ENCODE measurements at regions not wholly inside any gene's neighbourhood (a gene's known extent, or its start where the extent isn't known, plus 50 kb on each side); places are given as distances from the start of the nearest gene placed in this dataset.

GRCh38 chr2:225328192-225328591 lies 71.3 kb upstream of the NYAP2 start:
- ChIA-PET CTCF (ENCODE audit: low intra/inter-chr PET ratio) (no interaction called here), POLR2A (no interaction called here)
- 3% methylated on average over 4 of the region's 4 CpGs for WGBS (ENCODE audit: insufficient coverage, low coverage, missing lambda C conversion rate)
- Histone ChIP-seq H2AFZ (ENCODE audit: low read depth, low read length) (no peak overlapping the region), H3K9ac (ENCODE audit: insufficient read depth in 1 of 2, low read depth in 2 of 2, low read length in 2 of 2) (no peak overlapping the region), H3K9me3 (replicated peaks; ENCODE audit: control insufficient read depth, insufficient read depth, low read depth, low read length) (no peaks in the 10 kb centered on the region), H3K36me3 (ENCODE audit: control insufficient read depth, insufficient read depth, low read length) (no peaks in the 10 kb centered on the region), H3K79me2 (ENCODE audit: control insufficient read depth, insufficient read depth, low read length) (no peaks in the 10 kb centered on the region), H3K27ac (ENCODE audit: extremely low read depth, low read depth, low read length) (no peak overlapping the region), H3K9me1 (ENCODE audit: control insufficient read depth, insufficient read depth, low read length) (no peaks in the 10 kb centered on the region), H4K20me1 (replicated peaks; ENCODE audit: control insufficient read depth, insufficient read depth, low read length) (no peaks in the 10 kb centered on the region), H3K4me1 (replicated peaks in 1 of 2; ENCODE audit: control insufficient read depth in 2 of 2, insufficient read depth in 2 of 2, low read length in 2 of 2) (no peaks in the 10 kb centered on the region), H3K4me3 (no peak overlapping the region), H3K27me3 (ENCODE audit: control insufficient read depth in 2 of 2, insufficient read depth in 2 of 2, low read length in 2 of 2) (no peaks in the 10 kb centered on the region), H3K4me2 (ENCODE audit: insufficient read depth, low read length) (no peak overlapping the region)
- FAIRE-seq: no peak
- no peak for ATAC-seq
- BruUV-seq (replicated peaks): no TSS peak
- in situ Hi-C loops (cut with MboI): no loop called here
- DNase-seq (ENCODE audit: extremely low read depth in 1 of 4, low spot score in 3 of 4): no peak
- TF ChIP-seq CC2D1A (IDR thresholded peaks at IDR 0.05) (no peak), REST (IDR thresholded peaks at IDR 0.05; ENCODE audit: borderline replicate concordance) (peak; percentile 8; the same call in 1 of the 2 replicates), REST (CRISPR knock-in tag; IDR thresholded peaks at IDR 0.05; ENCODE audit: low read depth) (no peak), CTCF (IDR thresholded peaks at IDR 0.05 in 2 of 3, conservative IDR thresholded peaks at IDR 0.05 in 1 of 3; ENCODE audit: insufficient read depth in 2 of 3, low read depth in 1 of 3, low read length in 3 of 3) (no peak)
- intact Hi-C loops (cut with micrococcal nuclease): no loop called here
